SK-N-SH (cell line): ENCODE measurements at regions not wholly inside any gene's neighbourhood (a gene's known extent, or its start where the extent isn't known, plus 50 kb on each side); places are given as distances from the start of the nearest gene placed in this dataset.

Source experiments
- CTCF ChIA-PET: fragments of 300-600, 350-600 bp; formaldehyde crosslinking; extraction: SDS; loops from one replicate; lab custom pipeline; 2021; lab: Yijun Ruan, JAX
- POLR2A ChIA-PET: fragments of 350-600 bp; sonication (Branson Sonifier 250); formaldehyde crosslinking; extraction: SDS; loops from one replicate; lab custom pipeline; 2020; ENCODE audit warnings: antibody characterized with exemption, inconsistent platforms; lab: Yijun Ruan, JAX
- DNase-seq: peaks from one replicate; pipeline ENCODE4 v3.0.0; 2012
- H2AFZ ChIP-seq: fragments of 200-600 bp; sonication (generic); 2 replicates; pipeline ENCODE4 v1.8.1; 2016; ENCODE audit warnings: antibody characterized with exemption, mild to moderate bottlenecking, low read depth
- H3F3A ChIP-seq: fragments of 200-600 bp; sonication (generic); replicated peaks from 2 replicates; pipeline ENCODE3; 2016; ENCODE audit warnings: antibody characterized with exemption, mild to moderate bottlenecking; ENCODE audit not compliant: insufficient read depth
- H3K27ac ChIP-seq, 2 experiments: fragments of 200-500 bp in 1 of 2; fragments of 200-600 bp in 1 of 2; sonication (Bioruptor generic) in 1 of 2; sonication (generic), shearing (Covaris generic) in 1 of 2; 2 replicates each; pipeline versions ENCODE4 v1.5.1 to v1.6.1; 2014 to 2016; ENCODE audit warnings: low read depth in 2 of 2, inconsistent platforms in 1 of 2, low read length in 1 of 2, mild to moderate bottlenecking in 1 of 2, mixed read lengths in 1 of 2
- H3K27me3 ChIP-seq: fragments of 200-600 bp; sonication (generic), shearing (Covaris generic); 2 replicates; pipeline ENCODE4 v1.6.1; 2016; ENCODE audit warnings: mixed run types; ENCODE audit not compliant: insufficient read depth
- H3K36me3 ChIP-seq, 2 experiments: fragments of 200-500 bp in 1 of 2; fragments of 200-600 bp in 1 of 2; sonication (Bioruptor generic) in 1 of 2; sonication (generic) in 1 of 2; replicated peaks in 1 of 2; 2 replicates each; pipeline versions ENCODE3 to v1.5.1; 2014 to 2016; ENCODE audit warnings: low read length in 1 of 2, mild to moderate bottlenecking in 1 of 2; ENCODE audit not compliant: insufficient read depth in 2 of 2, control insufficient read depth in 1 of 2
- H3K4me1 ChIP-seq, 2 experiments: fragments of 200-500 bp in 1 of 2; fragments of 200-600 bp in 1 of 2; sonication (Bioruptor generic) in 1 of 2; sonication (generic), shearing (Covaris generic) in 1 of 2; 2 replicates each; pipeline versions ENCODE4 v1.5.1 to v1.6.1; 2014 to 2016; ENCODE audit warnings: low read depth in 1 of 2, low read length in 1 of 2, mixed run types in 1 of 2; ENCODE audit not compliant: insufficient read depth in 2 of 2, control insufficient read depth in 1 of 2
- H3K4me2 ChIP-seq: fragments of 200-600 bp; sonication (generic), shearing (Covaris generic); 2 replicates; pipeline ENCODE4 v1.6.1; 2017; ENCODE audit warnings: mixed run types
- H3K4me3 ChIP-seq, 2 experiments: fragments of 200-500 bp in 1 of 2; fragments of 200-600 bp in 1 of 2; sonication (Bioruptor generic) in 1 of 2; sonication (generic), shearing (Covaris generic) in 1 of 2; 2 replicates each; pipeline versions ENCODE4 v1.5.1 to v1.8.1; 2014 to 2016; ENCODE audit warnings: low read depth in 2 of 2, inconsistent platforms in 1 of 2, low read length in 1 of 2, mild to moderate bottlenecking in 1 of 2, mixed read lengths in 1 of 2, moderate library complexity in 1 of 2
- H3K79me2 ChIP-seq: fragments of 200-600 bp; sonication (generic); 2 replicates; pipeline ENCODE4 v1.8.1; 2017; ENCODE audit warnings: mild to moderate bottlenecking; ENCODE audit not compliant: insufficient read depth
- H3K9ac ChIP-seq: fragments of 200-600 bp; sonication (generic); 2 replicates; pipeline ENCODE4 v1.6.1; 2017; ENCODE audit warnings: mixed run types
- H3K9me2 ChIP-seq: fragments of 200-600 bp; sonication (generic); 2 replicates; pipeline ENCODE4 v1.6.1; 2017; ENCODE audit warnings: mixed run types
- H3K9me3 ChIP-seq: fragments of 200-600 bp; sonication (generic); 2 replicates; pipeline ENCODE4 v1.6.1; 2017; ENCODE audit warnings: mixed run types, mild to moderate bottlenecking, moderate library complexity
- H4K20me1 ChIP-seq: fragments of 200-600 bp; sonication (generic); 2 replicates; pipeline ENCODE4 v1.6.1; 2017; ENCODE audit warnings: mild to moderate bottlenecking, mixed run types; ENCODE audit not compliant: insufficient read depth
- CTCF ChIP-seq: fragments of 200-600 bp; sonication (generic); IDR thresholded peaks from 2 replicates; pipeline ENCODE4 v1.6.1; 2017; ENCODE audit warnings: antibody characterized with exemption, mild to moderate bottlenecking, moderate library complexity
- ELF1 ChIP-seq: IDR thresholded peaks from 2 replicates; pipeline ENCODE4 v1.4.0; 2012
- EP300 ChIP-seq, 2 experiments: IDR thresholded peaks; 2 replicates each; pipeline versions ENCODE4 v1.4.0 to v1.6.1; 2012; ENCODE audit warnings: borderline replicate concordance in 1 of 2, low read depth in 1 of 2, low read length in 1 of 2
- EZH2phosphoT487 ChIP-seq: fragments of 200-600 bp; sonication (generic); IDR thresholded peaks from 2 replicates; pipeline ENCODE4 v1.6.1; 2017; ENCODE audit warnings: low read depth, mixed run types, mild to moderate bottlenecking, antibody characterized with exemption, moderate library complexity, borderline replicate concordance
- FOXJ3 ChIP-seq: sonication (generic); formaldehyde crosslinking; IDR thresholded peaks from 2 replicates; pipeline ENCODE4 v1.5.1; 2020; ENCODE audit warnings: mild to moderate bottlenecking, missing genetic modification reagents
- FOXM1 ChIP-seq: IDR thresholded peaks from 2 replicates; pipeline ENCODE4 v1.4.0; 2012; ENCODE audit warnings: low read depth, mild to moderate bottlenecking
- GABPA ChIP-seq: IDR thresholded peaks from 2 replicates; pipeline ENCODE4 v1.4.0; 2012; ENCODE audit warnings: low read depth, mild to moderate bottlenecking
- MEF2A ChIP-seq: IDR thresholded peaks from 2 replicates; pipeline ENCODE4 v1.4.0; 2012; ENCODE audit warnings: low read depth, borderline replicate concordance
- MXI1 ChIP-seq: IDR thresholded peaks from 2 replicates; pipeline ENCODE4 v1.6.1; 2012; ENCODE audit warnings: mild to moderate bottlenecking, low read depth, low read length, improper control_type of control experiment
- NFIC ChIP-seq: IDR thresholded peaks from 2 replicates; pipeline ENCODE4 v1.4.0; 2012; ENCODE audit warnings: borderline replicate concordance
- RCOR1 ChIP-seq: fragments of 150-350 bp; IDR thresholded peaks from 2 replicates; pipeline ENCODE4 v1.6.1; 2017; ENCODE audit warnings: antibody characterized with exemption, low read length
- SIN3A ChIP-seq: IDR thresholded peaks from 2 replicates; pipeline ENCODE4 v1.6.1; 2012; ENCODE audit warnings: low read depth, mild to moderate bottlenecking, low read length, moderate library complexity, borderline replicate concordance
- SMC3 ChIP-seq: IDR thresholded peaks from 2 replicates; pipeline ENCODE4 v1.6.1; 2012; ENCODE audit warnings: low read depth, low read length, improper control_type of control experiment
- TAF1 ChIP-seq: IDR thresholded peaks from 2 replicates; pipeline ENCODE4 v1.6.1; 2012; ENCODE audit warnings: low read depth, mild to moderate bottlenecking, low read length, moderate library complexity, borderline replicate concordance
- TCF12 ChIP-seq: IDR thresholded peaks from 2 replicates; pipeline ENCODE4 v1.4.0; 2012
- TEAD4 ChIP-seq: IDR thresholded peaks from 2 replicates; pipeline ENCODE4 v1.4.0; 2012; ENCODE audit warnings: mild to moderate bottlenecking, borderline replicate concordance; ENCODE audit not compliant: insufficient read depth
- USF1 ChIP-seq: IDR thresholded peaks from 2 replicates; pipeline ENCODE4 v1.4.0; 2012; ENCODE audit warnings: low read depth, borderline replicate concordance
- YY1 ChIP-seq: IDR thresholded peaks from 2 replicates; pipeline ENCODE4 v1.4.0; 2012; ENCODE audit warnings: low read depth, mild to moderate bottlenecking
- WGBS: methylation state at CpG from one replicate; pipeline ENCODE4 v1.1.6; 2017; ENCODE audit warnings: low lambda C conversion rate; 5-methylcytosine and 5-hydroxymethylcytosine counted together

DNA sequence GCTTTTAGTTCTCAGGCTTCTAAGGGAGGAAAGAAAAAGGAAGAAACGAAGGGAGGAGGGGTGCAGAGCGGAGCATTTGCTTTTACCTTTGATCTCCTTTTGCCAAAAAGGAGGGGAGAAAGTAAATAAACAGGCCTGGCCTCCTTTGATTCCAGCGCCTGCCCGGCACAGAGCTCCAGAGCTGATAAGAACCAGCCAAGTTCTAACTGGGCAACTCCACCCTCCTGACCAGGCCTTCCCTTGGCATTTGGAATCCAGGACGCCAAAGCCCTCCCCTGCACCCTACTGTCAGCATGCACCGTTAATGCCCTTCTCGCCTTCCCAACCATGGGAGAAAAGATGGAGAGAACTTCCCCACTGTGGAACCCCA, 120.8 kb upstream of the PTPN1 start:
- ChIA-PET POLR2A (no interaction called here), CTCF (interaction anchor here (1.6 kb wide), 1 partner anchor 199 kb away, joined by 3 read pairs; no protein-coding TSS in a partner anchor)

GRCh38 chr20:50389808-50390684, 120.1 kb upstream of the PTPN1 start:
- Histone ChIP-seq H3K27me3 (no peaks in the 10 kb centered on the region), H3K4me1 (no peaks in the 10 kb centered on the region; a peak in 1 of 4 replicates), H2AFZ (no peak overlapping the region), H3K79me2 (no peaks in the 10 kb centered on the region), H3K9ac (no peak overlapping the region), H3K9me2 (no peaks in the 10 kb centered on the region), H3K9me3 (no peaks in the 10 kb centered on the region), H3K36me3 (no peaks in the 10 kb centered on the region), H3K4me3 (no peak overlapping the region), H4K20me1 (no peaks in the 10 kb centered on the region), H3F3A (no peaks in the 10 kb centered on the region), H3K4me2 (no peak overlapping the region), H3K27ac (no peak overlapping the region)
- POLR2A ChIA-PET: no interaction called here
- WGBS: 85% methylated on average over 14 of the region's 14 CpGs
- DNase-seq: no peak
- CTCF ChIA-PET: interaction anchor here (1.3 to 1.6 kb wide), 2 partner anchors 43 to 200 kb away, joined by 3 to 5 read pairs; no protein-coding TSS in a partner anchor
- TF ChIP-seq SIN3A: no peak
- TF ChIP-seq TAF1: no peak
- TF ChIP-seq TCF12: no peak
- no peak for TF ChIP-seq MXI1
- TF ChIP-seq CTCF: no peak
- TF ChIP-seq EP300 (IDR thresholded peaks at IDR 0.05; ENCODE audit: borderline replicate concordance in 1 of 2, low read depth in 1 of 2, low read length in 1 of 2): no peak
- TF ChIP-seq RCOR1: no peak
- no peak for TF ChIP-seq FOXJ3 (CRISPR knock-in tag)
- TF ChIP-seq TEAD4: no peak

More for the DNA sequence above, 120.8 kb upstream of the PTPN1 start:
- no peaks in the 10 kb centered on the region for H3K36me3 ChIP-seq
- no peak overlapping the region for H3K27ac ChIP-seq
- H3K4me1 ChIP-seq: no peaks in the 10 kb centered on the region; a peak in 1 of 4 replicates
- H2AFZ ChIP-seq: no peak overlapping the region
- no peak overlapping the region for H3K4me2 ChIP-seq
- DNase-seq: no peak
- no peak overlapping the region for H3K4me3 ChIP-seq
- no peaks in the 10 kb centered on the region for H3K79me2 ChIP-seq
- H3F3A ChIP-seq: no peaks in the 10 kb centered on the region
- H3K9me3 ChIP-seq: no peaks in the 10 kb centered on the region
- H3K9ac ChIP-seq: no peak overlapping the region
- H3K27me3 ChIP-seq: no peaks in the 10 kb centered on the region
- no peaks in the 10 kb centered on the region for H3K9me2 ChIP-seq
- WGBS: 70% methylated on average over 7 of the region's 7 CpGs
- no peaks in the 10 kb centered on the region for H4K20me1 ChIP-seq
- TF ChIP-seq YY1 (no peak), CTCF (no peak), TEAD4 (no peak), MEF2A (no peak), FOXM1 (no peak), SMC3 (no peak), EZH2phosphoT487 (no peak), USF1 (no peak), RCOR1 (no peak), TAF1 (no peak), NFIC (no peak), ELF1 (no peak), GABPA (no peak)
